GM13977 (cell line): ENCODE measurements at regions not wholly inside any gene's neighbourhood (a gene's known extent, or its start where the extent isn't known, plus 50 kb on each side); places are given as distances from the start of the nearest gene placed in this dataset.

Experiments used
- DNase-seq: peaks from one replicate; pipeline ENCODE4 v3.0.0; 2012; ENCODE audit warnings: low spot score
- in situ Hi-C: fragments of 300-500 bp; cut with MboI; formaldehyde crosslinking; loops from one replicate; pipeline ENCODE4 v1.12.0; 2022; ENCODE audit warnings: low sequenced_read_pairs, low pct_unique_long_range_greater_than_20kb, mixed read lengths, inconsistent platforms; ENCODE audit not compliant: unreplicated experiment
- TF ChIP-seq, protein P1 (sequence below): IDR thresholded peaks from 2 replicates; pipeline ENCODE4 v1.5.1; 2012; ENCODE audit warnings: mild to moderate bottlenecking, control low read depth; ENCODE audit not compliant: insufficient read depth; ENCODE audit errors: extremely low read depth, missing control alignments

GRCh38 chr10:94074462-94074861, 80.7 kb downstream of the PLCE1 start:
- in situ Hi-C loops, result no loop called here
- DNase-seq, result no peak
- TF ChIP-seq, protein P1, sequence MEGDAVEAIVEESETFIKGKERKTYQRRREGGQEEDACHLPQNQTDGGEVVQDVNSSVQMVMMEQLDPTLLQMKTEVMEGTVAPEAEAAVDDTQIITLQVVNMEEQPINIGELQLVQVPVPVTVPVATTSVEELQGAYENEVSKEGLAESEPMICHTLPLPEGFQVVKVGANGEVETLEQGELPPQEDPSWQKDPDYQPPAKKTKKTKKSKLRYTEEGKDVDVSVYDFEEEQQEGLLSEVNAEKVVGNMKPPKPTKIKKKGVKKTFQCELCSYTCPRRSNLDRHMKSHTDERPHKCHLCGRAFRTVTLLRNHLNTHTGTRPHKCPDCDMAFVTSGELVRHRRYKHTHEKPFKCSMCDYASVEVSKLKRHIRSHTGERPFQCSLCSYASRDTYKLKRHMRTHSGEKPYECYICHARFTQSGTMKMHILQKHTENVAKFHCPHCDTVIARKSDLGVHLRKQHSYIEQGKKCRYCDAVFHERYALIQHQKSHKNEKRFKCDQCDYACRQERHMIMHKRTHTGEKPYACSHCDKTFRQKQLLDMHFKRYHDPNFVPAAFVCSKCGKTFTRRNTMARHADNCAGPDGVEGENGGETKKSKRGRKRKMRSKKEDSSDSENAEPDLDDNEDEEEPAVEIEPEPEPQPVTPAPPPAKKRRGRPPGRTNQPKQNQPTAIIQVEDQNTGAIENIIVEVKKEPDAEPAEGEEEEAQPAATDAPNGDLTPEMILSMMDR, result no peak

DNA sequence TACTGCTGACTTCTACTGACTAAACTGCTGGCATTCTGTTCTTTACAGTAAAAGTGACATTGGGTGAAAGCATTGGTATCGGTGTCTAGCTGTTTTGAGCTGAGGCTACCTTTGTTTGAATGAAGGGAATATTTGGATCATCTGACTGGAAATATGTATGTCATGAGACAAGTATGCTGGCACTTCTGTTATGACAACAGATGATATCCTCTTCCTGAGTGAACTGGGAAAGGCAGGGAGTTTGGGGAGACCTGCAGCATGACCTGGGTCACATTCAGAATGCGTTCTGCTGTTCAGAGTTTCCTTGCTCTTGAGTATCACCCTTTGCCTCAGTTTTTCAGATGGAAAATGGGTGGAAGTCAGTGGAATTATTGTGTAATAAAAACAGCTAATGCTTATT, 81.8 kb downstream of the PLCE1 start:
- in situ Hi-C loops, result no loop called here
- TF ChIP-seq, protein P1, result no peak
- DNase-seq, result no peak

- DNase-seq, result no peak
- TF ChIP-seq, protein P1, result no peak
- in situ Hi-C loops, result no loop called here
Measured at GRCh38 chr10:94076325-94076841, 82.7 kb downstream of the PLCE1 start.

- TF ChIP-seq, protein P1, result no peak
- DNase-seq, result no peak
- in situ Hi-C loops, result no loop called here
Measured at GRCh38 chr10:94077042-94077441, 83.3 kb downstream of the PLCE1 start.

GRCh38 chr10:94080108-94080507, 86.4 kb downstream of the PLCE1 start:
- TF ChIP-seq, protein P1, result no peak
- in situ Hi-C loops, result no loop called here
- no peak for DNase-seq

- TF ChIP-seq, protein P1, result no peak
- in situ Hi-C loops, result no loop called here
Measured at GRCh38 chr10:94083662-94084265, 90.0 kb downstream of the PLCE1 start.

More at GRCh38 chr10:94083662-94084265, 90.0 kb downstream of the PLCE1 start:
- DNase-seq, result no peak
